DMS53 (cell line): ENCODE measurements at regions not wholly inside any gene's neighbourhood (a gene's known extent, or its start where the extent isn't known, plus 50 kb on each side); places are given as distances from the start of the nearest gene placed in this dataset.
A peak's percentile ranks its signal among the peaks of the same experiment; 100 is the strongest.

Experiments
- DNase-seq: peaks from one replicate; lab custom pipeline; 2025; lab: John Stamatoyannopoulos, UW

DNA sequence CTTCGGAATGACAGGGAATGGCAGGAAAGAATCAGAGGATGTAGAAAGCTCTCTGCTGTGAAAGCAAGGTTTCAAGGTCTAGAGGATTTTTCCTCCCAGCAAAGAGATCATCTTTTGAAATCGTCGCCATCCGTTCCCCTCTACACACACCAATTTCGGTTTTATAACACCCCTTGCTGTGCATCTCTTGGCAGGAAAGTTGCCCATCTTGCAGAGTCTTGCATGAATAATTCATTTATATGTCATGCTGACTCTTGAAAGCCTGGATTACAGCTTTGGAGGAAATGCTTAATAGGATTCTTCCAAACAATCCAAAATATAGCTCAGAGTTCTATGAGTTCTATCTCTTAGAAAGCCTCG lies 262.7 kb downstream of the CHL1 start:
- no peak for DNase-seq

DNA sequence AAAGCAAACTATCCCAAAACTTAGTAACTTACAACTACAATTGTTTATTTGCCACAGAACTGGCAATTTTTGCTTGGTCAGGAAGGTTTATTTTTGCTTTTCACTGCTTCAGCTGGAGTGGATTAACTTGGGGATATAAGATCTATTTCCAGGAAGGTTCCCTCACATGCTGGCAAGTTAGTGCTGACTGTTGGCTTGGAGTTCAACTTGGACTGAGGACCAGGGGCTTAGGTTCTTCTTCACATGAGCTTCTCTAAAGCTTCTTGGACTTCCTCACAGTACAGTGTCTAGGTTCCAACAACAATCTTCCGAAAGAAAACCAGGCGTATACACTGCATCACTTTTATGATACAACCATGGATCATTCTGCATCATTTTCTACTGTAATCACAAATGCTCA lies 264.4 kb downstream of the CHL1 start:
- DNase-seq: no peak

DNA sequence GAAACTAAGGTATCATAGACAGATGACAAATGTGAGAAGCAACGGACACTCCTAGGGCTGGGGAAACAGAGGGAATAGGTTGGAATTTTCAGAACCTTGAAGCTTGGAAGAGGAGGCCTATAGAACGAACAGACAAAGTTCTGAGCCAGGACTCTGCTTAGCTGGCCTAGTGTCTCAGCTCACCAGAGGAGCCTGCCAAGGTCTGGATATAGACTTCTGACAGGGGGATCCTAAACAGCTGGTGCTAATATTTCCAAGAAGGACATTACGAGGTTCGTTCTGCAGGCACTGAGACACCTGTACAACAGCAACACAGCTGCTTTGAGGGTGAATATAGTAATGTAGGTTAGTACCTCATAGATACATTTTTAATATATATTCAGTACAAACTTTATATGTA lies 266.3 kb downstream of the CHL1 start:
- DNase-seq: no peak

DNA sequence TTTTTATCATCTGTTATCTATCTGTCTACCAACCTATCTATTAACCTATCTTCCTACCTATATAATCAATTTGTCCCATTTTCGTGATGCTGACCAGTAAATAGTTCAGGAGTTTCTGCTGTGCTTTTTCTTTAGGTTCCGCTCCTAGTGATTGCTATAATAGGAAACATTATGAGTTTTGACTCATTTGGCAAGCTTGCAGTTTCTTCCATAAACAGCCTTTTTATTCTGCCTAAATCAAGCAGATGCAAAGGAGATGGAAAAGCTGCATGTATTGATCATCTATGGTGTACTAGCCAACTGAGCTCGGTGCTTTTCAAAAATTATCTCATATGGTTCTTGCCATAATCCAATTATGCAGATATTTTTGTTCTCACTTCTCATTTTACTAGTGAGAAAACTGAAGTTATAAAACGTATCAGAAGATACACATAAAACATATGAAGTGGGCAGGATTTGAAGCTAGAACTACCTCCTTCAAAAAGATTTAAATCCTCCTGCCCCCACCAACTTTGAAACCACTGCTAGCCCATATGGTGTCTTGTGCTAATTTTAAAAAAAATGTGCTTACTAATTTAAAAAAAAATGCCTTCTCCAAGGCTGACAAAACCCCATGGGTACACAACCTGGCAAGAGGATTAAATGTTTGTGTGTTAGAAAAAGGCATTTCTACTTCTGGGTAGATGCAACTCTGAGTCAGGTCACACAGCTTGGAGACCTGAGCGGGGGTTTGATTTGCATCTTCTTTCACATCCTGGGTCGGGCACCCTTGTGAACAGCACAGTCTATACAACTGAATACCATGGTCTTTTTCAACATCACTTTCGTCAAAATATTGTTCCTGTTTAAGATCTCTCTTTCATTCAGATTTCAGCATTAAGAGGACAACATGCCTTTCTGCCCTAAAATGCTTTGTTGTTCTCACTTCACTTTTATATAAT lies 267.0 kb downstream of the CHL1 start:
- no peak for DNase-seq

DNA sequence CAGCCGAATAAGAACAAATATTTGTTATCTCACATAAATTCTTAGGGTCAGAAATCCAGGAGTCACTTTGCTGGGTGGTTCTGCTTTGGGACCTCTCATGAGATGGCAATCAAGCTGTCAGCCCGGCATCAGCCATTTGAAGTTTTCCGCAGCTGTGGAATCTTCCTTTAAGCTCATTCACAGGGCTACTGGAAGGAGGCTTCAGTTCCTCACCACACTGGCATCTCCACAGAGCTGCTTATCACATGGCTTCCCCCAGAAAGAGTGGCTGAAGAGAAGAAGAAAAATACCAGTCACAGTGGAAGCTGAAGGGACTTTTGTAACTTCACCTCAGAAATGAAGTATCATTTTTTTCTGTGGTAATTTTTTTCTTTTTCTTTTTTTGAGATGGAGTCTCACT lies 267.7 kb downstream of the CHL1 start:
- no peak for DNase-seq

DNA sequence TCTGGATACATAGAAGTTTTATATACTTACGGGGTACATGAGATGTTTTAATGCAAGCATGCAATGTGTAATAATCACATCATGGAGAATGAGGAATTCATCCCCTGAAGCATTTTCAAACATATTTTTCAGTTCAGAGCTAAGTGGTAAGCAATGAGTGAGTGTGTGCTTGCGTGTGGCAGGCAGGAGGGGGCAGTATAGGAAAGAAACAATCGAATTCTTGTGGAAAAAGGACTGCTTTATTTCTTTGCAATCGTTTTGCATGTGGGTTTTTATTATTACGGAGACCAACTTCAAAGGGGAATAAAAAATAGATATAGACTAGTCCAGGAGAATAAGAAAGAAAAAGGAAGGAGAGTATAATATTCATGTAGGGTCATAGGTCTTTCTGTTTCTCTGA lies 271.6 kb downstream of the CHL1 start:
- peak; percentile 4 for DNase-seq

DNA sequence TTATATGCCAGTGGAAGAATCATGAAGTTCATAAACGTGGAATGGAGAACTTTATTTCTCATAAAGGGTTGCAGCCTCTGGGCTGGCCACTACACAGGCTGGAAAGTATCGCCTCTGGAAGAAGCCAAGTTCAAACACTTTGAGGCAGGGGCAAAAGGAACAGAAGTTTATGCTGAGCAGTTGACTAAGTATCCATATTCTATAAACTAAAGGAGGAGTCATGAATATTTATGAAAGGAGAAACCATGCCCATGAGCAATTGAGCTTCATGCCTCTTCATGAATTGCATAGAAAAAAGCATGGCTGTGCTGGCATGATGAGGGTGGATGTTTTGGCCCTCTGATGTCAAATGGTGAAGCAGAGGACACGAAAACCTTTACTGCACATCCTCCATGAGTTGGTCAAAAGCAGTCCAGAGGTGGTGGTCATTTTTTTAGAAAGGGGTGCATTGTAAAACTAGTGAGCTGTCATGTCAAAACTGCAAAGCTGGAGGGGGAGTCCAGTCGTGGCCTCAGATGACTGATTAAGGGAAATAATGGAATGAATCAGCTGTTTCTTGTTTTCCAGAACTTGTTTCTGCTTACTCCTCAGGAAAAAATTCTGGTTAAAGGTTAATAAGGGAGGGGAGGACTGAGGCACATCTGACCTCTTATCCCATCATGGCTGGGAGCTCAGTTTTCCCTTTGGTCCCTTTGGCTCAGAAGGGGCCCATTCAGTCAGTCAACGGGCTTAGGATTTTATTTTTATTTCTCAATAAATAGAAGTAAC lies 276.7 kb downstream of the CHL1 start:
- DNase-seq: no peak

DNA sequence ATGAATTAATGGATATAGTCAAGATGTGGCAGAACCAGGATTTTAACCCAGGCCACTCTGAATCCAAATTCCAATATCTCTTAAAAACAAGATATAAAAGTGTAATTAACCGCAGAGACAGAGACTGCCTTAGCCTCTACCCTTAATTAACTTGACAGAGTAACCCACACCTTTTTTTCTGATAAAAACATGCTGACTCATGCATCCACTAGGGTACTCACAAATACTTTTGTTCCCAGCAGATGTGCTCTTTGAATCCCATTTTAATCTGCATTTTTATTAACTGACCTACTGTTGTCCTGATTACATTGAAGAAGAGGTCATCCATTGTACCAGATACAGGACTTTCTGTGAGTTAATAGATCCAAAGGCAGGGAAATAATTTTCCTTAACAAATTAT lies 278.3 kb downstream of the CHL1 start:
- DNase-seq: no peak

DNA sequence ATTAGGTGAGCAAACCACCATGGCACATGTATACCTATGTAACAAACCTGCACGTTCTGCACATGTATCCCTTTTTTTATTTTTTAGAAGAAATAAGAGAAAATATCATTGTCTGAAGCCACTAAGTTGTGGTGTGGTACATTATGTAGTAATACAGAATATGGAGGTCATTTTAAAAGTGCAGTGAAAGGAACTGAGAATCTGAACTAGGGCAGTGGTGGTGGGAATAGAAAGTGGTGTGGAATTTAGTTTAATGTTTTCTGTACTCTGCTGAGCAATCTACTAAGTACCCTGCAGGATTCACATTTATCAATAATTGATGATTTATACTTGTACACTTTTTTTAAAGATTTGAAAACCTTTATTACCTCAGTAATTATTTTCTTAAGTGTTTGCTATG lies 283.5 kb downstream of the CHL1 start:
- no peak for DNase-seq

DNA sequence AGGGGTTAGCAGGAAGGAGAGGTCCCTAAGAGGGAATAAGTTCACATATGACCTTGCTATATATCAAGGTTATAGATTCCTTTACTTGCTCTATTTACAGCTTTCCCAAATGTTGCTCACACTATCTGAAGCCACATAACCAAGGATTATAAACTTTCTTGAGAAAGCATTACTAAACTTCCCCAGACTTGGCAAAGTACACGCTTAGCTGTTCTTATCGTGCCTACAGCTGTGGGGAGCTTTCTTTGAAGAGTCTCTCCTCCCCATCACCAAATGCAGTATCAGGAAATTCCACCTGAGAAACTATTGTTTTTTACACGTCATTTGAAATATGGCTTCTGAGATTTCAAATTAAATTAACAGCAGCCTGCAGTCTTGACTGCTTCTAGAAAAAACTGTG lies 284.5 kb downstream of the CHL1 start:
- no peak for DNase-seq

DNA sequence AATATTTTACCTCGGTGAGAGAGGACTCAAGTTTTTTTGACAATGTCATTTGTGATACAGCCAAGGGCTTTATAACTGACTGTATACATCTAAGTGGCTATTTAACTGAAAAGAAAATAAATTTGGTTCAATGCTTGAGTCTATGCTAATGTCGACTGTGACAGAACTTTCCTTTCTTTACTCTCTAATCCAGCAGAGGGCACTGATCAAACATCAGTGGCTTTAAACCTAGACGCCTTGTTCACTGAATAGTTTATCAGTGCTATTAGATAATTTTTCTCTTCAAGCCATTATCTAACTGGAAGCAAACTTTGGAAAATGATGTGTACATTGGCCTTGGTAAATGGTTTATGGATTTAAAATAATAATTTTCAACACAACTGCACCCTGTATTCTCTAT lies 285.1 kb downstream of the CHL1 start:
- peak; percentile 6 for DNase-seq

DNA sequence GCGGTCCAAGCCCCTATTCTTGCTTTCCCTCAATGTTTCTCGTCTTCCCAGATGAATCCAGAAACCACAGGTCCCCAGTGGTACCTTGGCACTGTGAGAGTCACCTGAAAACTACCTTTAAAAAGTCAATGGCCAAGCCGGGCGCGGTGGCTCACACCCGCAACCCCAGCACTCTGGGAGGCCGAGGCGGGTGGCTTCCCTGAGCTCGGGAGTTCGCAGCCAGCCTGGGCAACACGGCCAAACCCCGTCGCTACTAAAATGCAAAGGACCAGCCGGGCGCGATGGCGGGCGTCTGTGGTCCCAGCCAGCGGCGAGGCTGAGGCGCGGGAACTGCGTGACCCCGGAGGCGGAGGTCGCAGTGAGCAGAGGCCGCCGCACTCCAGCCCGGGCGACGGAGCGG lies 285.9 kb downstream of the CHL1 start:
- DNase-seq: no peak

DNA sequence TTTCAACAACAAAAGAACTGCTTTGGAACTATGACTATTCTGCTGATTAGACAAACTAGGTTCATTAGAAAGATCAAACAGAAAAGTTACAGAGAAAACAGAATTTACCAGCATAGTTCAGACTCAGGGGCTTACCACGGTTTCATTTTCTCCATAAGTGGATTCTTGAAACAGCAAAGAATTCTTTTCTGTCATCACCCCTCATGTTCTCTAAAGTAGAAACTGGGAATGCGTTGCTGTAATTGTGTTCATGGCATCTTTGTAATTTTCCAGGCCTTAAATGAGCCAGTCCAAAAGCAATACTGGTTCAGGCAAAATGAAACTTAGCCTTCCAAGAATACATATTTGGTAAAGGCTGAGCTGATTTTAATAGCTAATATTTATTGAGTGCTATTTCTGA lies 287.8 kb downstream of the CHL1 start:
- DNase-seq: no peak

DNA sequence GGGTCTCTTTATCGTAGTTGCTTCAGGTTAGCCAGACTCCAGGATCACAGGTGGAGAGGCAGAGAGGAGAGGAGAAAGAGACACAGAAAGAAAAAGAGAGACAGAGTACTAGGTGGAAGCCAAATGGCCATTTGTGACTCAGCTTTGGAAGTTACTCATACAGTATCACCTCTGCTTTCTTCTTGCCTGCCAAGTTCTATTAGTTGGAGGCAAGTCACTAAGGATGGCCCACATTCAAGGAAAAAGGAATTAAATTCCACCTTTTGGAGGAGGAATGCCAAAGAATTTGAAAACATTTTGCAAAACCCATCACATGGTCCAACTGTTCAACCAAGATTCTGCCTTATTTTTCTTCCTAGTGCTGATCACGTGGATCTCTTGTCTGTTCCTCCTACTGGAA lies 291.1 kb downstream of the CHL1 start:
- no peak for DNase-seq

DNA sequence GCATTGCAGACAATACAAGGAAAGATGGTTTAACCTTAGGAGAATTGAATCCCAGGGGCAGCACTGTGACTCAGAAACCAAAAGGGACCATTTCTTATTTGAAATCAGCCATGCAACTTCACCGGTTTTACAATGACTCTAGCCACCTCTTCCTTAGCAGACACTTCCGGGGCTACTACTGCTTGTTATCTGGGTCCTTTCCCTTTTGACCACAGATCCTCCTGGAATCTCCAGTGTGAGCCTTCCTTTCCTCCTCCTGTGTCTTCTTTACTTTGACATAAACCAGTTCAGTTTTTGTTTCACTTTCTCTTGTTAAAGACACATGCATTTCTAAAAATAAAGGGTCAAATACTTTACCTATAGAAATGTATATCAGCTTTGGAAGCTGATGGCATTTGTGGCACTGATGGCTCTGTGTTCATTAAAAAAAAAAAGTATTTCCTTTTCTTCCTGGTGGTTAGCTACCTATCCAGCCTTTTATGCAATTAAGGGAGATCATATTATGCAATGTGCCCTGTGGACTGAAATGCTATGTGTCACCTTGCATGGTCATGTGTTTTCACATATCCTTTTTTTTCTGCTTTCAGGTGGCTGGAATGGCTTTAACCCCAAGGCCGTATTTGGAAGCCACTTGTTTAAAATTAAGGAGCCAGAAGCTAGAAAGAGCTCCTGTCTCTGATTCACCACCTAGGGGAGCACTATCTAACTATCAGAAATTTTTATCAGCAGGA lies 296.2 kb downstream of the CHL1 start:
- peak; percentile 4 for DNase-seq

DNA sequence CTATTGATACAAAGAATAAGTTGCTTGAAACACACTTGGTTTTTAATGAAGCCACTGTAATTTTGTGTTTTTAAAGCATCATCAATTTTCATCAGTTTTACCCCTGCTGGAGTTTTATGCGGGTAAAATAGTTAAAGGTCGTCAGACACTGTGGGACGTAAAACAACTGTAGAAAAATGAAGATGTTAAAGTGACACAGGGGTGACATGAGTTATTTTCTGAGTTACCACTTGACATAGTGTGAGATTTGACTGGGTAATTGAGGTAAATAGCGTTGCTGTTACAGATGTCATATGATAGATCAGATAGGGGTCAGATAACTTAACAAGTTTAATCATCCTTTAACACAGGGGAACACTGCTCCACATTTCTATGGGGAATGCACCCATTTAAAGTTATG lies 297.6 kb downstream of the CHL1 start:
- DNase-seq: no peak

DNA sequence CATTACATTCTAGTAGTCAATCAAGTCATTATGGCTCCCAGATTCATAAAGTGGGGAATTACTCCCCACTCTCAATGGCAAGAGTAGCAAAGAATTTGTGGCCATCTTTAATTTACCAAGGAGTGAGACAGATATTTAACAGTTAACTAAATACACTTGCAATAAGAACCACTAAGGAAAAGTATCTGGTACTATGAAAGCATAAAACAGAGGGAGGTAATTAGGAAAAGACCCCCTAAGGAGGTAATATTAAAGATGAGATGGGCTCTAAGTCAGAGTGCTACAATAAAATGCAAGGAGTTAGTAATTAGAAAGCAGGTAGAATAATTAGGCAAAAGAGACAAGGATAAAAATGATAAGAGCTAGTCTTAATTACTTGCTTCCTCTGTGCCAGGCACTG lies 301.9 kb downstream of the CHL1 start:
- DNase-seq: no peak

DNA sequence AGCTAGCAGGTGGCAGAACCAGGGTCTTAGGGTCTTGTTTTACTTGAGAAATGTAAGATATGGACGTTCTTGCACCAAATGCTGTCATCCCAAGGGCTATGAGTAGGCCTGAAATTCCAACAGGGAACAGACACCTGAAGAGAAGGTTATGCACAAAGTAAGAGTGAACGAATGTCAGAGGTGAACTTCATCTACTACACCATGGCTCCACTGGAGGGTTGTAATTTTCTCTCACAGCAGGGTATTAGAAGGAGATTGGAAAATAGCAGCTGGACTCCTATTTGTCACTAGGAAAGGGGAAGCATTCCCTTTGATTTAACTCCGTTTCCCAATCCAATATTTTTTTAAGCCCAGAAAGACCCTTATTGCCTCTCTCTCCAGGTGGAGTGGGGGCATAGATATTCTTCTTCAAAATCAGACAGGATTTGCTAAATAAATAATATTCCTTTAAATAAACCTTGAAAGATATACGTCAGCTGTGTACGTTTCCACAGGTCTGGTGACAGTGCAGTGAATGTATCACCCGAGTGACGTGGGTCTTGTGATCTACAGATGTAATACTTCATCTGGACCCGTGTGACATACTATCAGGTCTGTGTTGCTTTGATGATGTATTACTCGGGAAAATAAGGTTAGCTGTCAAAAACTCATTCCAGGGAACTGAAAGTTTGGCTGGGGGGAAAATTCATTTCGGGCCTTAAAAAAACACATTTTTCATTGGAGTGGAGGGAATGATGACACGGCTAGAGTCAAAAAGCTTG lies 302.6 kb downstream of the CHL1 start:
- no peak for DNase-seq

DNA sequence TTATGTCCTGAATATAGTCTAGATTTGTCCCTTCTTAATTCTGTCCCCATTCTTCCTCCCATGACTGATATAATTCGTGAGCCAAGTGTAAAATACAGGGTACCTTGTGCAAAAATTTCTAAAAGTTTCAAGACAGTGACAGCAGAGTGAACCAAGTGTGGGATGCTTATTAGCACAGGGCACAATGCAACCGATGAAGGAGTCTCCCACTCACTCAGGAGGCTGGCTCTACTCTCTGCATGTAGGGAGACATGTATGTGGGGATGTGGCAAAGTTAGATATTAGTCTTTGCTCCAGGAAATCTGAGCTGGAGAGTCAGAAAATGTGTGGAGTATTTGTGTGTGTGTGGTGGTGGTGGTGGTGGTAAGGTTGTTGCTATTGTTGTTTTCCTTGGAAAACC lies 305.9 kb downstream of the CHL1 start:
- no peak for DNase-seq

DNA sequence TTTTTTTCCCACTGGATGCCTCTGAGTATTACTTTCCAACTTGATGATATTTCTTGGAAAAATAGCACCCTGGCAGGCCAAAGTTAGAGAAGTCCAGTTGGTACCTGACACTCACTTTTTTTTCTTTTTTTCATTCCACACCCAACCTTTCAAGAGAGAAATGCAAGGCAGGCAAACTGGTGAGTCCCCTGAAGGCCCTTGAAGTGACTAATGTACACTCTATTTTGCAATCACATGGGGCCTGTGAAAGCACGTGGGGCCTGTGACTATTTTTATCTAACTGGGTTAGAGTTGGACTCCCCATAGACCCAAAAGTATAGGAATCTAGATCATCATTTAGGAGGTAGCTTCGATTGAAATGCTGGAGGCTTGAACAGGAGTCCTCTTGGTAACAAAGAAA lies 316.7 kb downstream of the CHL1 start:
- no peak for DNase-seq

DNA sequence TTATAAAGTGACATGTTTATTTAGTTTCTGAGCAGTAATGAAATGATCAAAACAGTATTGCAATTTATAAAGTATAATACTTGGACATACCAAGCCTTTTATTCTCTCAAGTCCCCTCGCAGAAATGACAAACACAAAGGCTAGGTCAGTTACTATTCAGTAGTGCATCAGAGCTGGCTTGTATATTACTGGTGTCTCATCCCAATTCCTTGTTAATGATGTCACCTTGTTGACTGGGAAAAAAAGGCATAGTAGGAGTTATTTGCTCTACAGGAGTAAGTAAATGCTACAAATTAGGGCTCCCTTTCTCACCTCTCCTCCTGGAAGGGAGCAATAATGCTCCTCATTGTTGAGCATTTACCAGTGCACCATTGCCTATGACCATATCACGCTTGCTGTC lies 317.6 kb downstream of the CHL1 start:
- DNase-seq: peak; percentile 0

DNA sequence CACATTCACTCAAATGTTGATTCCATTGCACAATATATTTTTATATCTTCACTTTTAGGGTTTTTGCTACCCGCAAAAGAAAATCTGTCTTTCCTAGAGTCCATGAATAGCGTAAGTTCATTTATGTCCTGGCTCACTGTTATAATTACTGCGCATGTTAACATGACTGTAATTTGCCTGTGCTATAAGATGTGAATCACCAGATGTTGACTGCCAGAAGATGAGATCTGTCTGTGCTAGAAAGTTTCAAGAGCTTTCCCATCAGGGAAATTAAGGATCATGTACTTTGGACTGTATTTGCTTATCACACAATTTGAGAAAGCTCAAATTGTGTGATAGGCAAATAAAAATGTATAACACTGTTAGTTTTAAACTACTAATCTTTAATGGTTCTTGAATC lies 322.5 kb downstream of the CHL1 start:
- no peak for DNase-seq
